Right lobe of liver (tissue), 6 donors: ENCODE measurements at regions not wholly inside any gene's neighbourhood (a gene's known extent, or its start where the extent isn't known, plus 50 kb on each side); places are given as distances from the start of the nearest gene placed in this dataset.
"Not testable (repeated sequence)": the region's sequence is repeated elsewhere in the genome, so short reads cannot be mapped to it uniquely, and the experiment has no call there.

Source experiments
- ATAC-seq, 4 donors: fragments of 200-7000 bp; cut with Tn5 transposase; one replicate each; pipeline ENCODE4 v1.9.1; 2020; ENCODE audit warnings: mild to moderate bottlenecking in 4 of 4, moderate library complexity in 4 of 4
- DNase-seq, 3 donors: peaks; one replicate each; pipeline ENCODE4 v3.0.0-alpha.2; 2020
- H3K27ac ChIP-seq, 3 donors: fragments of 200-600 bp; one replicate each; pipeline ENCODE4 v1.8.0; 2022
- H3K27me3 ChIP-seq, 2 donors: fragments of 200-600 bp; one replicate each; pipeline ENCODE4 v1.8.0; 2022
- H3K36me3 ChIP-seq, 4 donors: fragments of 200-600 bp; sonication (generic) in 1 of 4; one replicate each; pipeline versions ENCODE4 v1.5.1 to v1.8.0; 2017 to 2022; ENCODE audit warnings: control low read depth in 1 of 4
- H3K4me1 ChIP-seq, 4 donors: fragments of 200-600 bp; sonication (generic) in 1 of 4; one replicate each; pipeline versions ENCODE4 v1.5.1 to v1.8.0; 2017 to 2022; ENCODE audit warnings: control low read depth in 1 of 4
- H3K4me3 ChIP-seq, 3 donors: fragments of 200-600 bp; one replicate each; pipeline ENCODE4 v1.8.0; 2022
- H3K9me3 ChIP-seq, 4 donors: fragments of 200-600 bp; sonication (generic) in 1 of 4; one replicate each; pipeline versions ENCODE4 v1.5.1 to v1.8.0; 2017 to 2022; ENCODE audit warnings: control low read depth in 1 of 4
- POLR2A ChIP-seq: fragments of 450-650 bp; IDR thresholded peaks from one replicate; pipeline ENCODE4 v1.6.1; 2017; ENCODE audit warnings: antibody characterized with exemption, mild to moderate bottlenecking
- WGBS: methylation state at CpG from one replicate; pipeline ENCODE4 v1.1.6; 2018; ENCODE audit warnings: low coverage, low lambda C conversion rate; ENCODE audit not compliant: insufficient coverage; ENCODE audit errors: missing lambda C conversion rate; 5-methylcytosine and 5-hydroxymethylcytosine counted together
- intact Hi-C, 2 donors: fragments of 100-400 bp; cut with DNase I; formaldehyde crosslinking; loops; one replicate each; pipeline versions ENCODE4 v1.11.2 to v1.14.1; 2022
- TF ChIP-seq, protein P1 (sequence below), 4 donors: fragments of 200-600 bp in 3 of 4; fragments of 450-650 bp in 1 of 4; IDR thresholded peaks; one replicate each; pipeline versions ENCODE4 v1.5.1 to v1.8.0; 2016 to 2022; ENCODE audit warnings: antibody characterized with exemption in 4 of 4, mild to moderate bottlenecking in 2 of 4
- donor health status: DM: no; HTN: yes; CAD: no.
- donor health status: DM: no; HTN: no; CAD: no.
- donor health status: DM: no; HTN: no; CAD: no.
- donor health status: DM: no; HTN: yes; CAD: no.
- donor health status: DM: no; HTN: yes; CAD: no.

DNA sequence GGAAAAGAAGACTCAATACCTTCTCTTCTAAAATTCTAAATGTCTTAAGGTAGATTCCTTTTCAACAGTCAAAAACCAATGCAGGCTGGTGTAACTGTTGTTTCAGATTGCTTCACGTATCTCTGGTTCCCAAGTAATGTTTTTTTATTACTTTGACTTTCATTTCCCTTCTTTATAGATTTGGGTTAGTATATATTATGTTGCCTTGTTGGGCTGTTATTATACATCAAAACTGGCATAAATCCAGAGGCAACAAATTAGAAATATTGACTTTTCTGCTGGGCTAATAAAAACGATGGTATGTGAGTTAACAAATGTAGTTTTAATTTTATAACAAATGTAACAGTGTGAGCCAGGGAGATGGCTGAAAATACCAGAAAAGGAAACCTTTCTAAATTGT, 444.7 kb upstream of the TENM3 start:
- Histone ChIP-seq H3K4me1 (no peaks in the 10 kb centered on the region), H3K27ac (no peak overlapping the region), H3K9me3 (no peaks in the 10 kb centered on the region), H3K27me3 (no peaks in the 10 kb centered on the region), H3K36me3 (no peaks in the 10 kb centered on the region), H3K4me3 (no peak overlapping the region)
- ATAC-seq (no peak), DNase-seq (no peak)
- WGBS, result 55% methylated on average over 2 of the region's 2 CpGs
- intact Hi-C loops, result no loop called here
- TF ChIP-seq, protein P1, sequence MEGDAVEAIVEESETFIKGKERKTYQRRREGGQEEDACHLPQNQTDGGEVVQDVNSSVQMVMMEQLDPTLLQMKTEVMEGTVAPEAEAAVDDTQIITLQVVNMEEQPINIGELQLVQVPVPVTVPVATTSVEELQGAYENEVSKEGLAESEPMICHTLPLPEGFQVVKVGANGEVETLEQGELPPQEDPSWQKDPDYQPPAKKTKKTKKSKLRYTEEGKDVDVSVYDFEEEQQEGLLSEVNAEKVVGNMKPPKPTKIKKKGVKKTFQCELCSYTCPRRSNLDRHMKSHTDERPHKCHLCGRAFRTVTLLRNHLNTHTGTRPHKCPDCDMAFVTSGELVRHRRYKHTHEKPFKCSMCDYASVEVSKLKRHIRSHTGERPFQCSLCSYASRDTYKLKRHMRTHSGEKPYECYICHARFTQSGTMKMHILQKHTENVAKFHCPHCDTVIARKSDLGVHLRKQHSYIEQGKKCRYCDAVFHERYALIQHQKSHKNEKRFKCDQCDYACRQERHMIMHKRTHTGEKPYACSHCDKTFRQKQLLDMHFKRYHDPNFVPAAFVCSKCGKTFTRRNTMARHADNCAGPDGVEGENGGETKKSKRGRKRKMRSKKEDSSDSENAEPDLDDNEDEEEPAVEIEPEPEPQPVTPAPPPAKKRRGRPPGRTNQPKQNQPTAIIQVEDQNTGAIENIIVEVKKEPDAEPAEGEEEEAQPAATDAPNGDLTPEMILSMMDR (IDR thresholded peaks at IDR 0.05), result no peak
- TF ChIP-seq POLR2A, result no peak

DNA sequence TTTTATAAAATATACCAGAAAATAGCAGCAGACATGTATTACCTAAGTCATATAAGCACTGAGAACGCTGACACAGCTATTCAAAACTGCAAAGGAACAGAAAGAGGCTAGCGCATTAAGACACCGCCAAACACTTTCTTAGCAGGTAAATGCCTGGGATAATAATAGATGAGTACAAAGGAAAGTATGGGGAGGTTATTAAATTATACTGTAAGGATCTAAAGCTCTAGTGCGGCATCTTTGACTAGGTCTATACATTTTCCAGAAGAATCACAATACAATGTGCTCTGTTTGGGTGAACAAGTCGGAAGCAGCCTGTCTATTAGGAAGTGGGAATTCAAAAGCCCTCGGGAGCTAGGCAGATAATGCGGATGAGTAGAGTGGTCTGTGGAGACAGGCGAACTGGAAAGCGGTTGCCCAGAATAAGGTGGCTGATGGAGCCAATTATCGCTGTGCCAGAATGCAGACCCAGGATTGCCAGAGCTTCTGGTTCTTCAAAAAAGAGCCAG, 443.6 kb upstream of the TENM3 start:
- Histone ChIP-seq H3K4me3 (no peak overlapping the region), H3K4me1 (no peaks in the 10 kb centered on the region), H3K9me3 (no peaks in the 10 kb centered on the region), H3K27me3 (no peaks in the 10 kb centered on the region), H3K36me3 (no peaks in the 10 kb centered on the region), H3K27ac (no peak overlapping the region)
- no peak for DNase-seq
- ATAC-seq, result no peak
- TF ChIP-seq POLR2A, result no peak
- TF ChIP-seq, protein P1 (IDR thresholded peaks at IDR 0.05), result no peak
- intact Hi-C loops, result no loop called here
- WGBS, result 69% methylated on average over 7 of the region's 10 CpGs

DNA sequence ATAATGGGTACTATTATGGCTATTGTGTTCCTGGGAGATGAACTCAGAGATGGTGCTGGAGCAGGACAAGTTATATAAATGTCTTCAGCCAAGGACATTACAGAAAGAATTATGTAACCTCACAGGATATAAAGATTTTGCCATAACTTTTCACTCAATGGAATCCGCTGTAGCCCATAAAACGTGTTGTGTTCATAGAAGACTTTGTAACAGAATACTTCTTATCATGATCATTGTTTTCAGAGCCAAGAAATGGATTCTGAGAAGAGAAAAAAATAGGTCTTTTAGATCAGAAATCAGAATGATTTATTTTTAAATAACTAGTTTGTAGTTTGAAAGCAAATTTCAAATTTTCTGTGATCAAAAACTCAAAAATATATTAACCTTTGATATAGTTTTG, 441.0 kb upstream of the TENM3 start:
- TF ChIP-seq, protein P1 (IDR thresholded peaks at IDR 0.05), result no peak
- TF ChIP-seq POLR2A, result no peak

DNA sequence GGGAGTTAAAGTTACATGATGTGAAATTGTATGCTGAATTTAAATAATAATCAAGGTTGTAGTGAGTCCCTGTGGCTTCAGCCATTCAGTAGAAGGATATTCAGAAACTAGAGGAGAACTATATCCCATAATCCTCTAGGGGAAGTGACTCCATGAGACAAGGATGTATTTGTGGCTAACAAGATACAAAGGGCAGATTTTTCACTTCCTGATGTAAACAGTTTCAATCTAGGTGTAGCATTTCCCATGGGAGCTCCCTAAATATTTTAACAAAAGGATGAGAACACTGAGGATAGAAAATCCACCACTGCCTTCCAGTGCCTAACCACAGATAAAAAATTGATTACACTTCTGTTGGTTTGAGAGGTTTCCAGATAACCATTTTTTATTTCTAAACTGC, 435.4 kb upstream of the TENM3 start:
- no peak overlapping the region for H3K27ac ChIP-seq
- H3K4me3 ChIP-seq, result no peak overlapping the region
- TF ChIP-seq POLR2A, result no peak
- TF ChIP-seq, protein P1 (IDR thresholded peaks at IDR 0.05), result no peak
- H3K9me3 ChIP-seq, result no peaks in the 10 kb centered on the region
- H3K27me3 ChIP-seq, result no peaks in the 10 kb centered on the region
- DNase-seq, result no peak
- intact Hi-C loops, result no loop called here
- H3K4me1 ChIP-seq, result no peaks in the 10 kb centered on the region
- no peaks in the 10 kb centered on the region for H3K36me3 ChIP-seq
- ATAC-seq, result no peak

More for the DNA sequence above, 441.0 kb upstream of the TENM3 start:
- Histone ChIP-seq H3K4me1 (no peaks in the 10 kb centered on the region), H3K9me3 (no peaks in the 10 kb centered on the region), H3K27ac (no peak overlapping the region), H3K4me3 (no peak overlapping the region), H3K36me3 (no peaks in the 10 kb centered on the region), H3K27me3 (no peaks in the 10 kb centered on the region)
- intact Hi-C loops, result no loop called here
- ATAC-seq (no peak), DNase-seq (no peak)
- 55% methylated on average over 2 of the region's 2 CpGs for WGBS

DNA sequence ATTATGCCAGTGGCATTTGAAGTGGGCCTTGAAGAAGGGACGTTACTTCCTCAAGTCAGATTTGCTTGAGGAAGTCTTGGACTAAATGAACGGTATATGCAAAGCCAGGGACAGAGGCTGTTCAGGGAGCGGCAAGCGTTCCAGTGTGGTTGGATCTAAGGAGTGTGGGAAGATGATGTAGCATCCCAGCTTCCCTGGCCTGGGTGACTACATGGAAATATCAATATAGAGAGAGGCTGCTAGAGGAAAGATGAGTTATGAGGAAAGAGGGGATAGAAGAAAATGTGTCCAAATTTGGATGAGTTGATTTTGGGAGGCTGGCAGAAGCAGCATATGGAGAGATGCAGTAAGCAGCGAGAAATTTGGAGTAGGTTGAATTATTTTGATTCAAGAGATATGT, 432.5 kb upstream of the TENM3 start:
- no peaks in the 10 kb centered on the region for H3K27me3 ChIP-seq
- no peaks in the 10 kb centered on the region for H3K36me3 ChIP-seq
- H3K4me1 ChIP-seq, result no peaks in the 10 kb centered on the region
- TF ChIP-seq, protein P1 (IDR thresholded peaks at IDR 0.05), result no peak
- no peak for TF ChIP-seq POLR2A
- WGBS, result 47% methylated on average over 5 of the region's 5 CpGs
- no peak overlapping the region for H3K27ac ChIP-seq
- H3K4me3 ChIP-seq, result no peak overlapping the region
- intact Hi-C loops, result no loop called here
- no peaks in the 10 kb centered on the region for H3K9me3 ChIP-seq
- ATAC-seq, result no peak
- DNase-seq, result no peak

DNA sequence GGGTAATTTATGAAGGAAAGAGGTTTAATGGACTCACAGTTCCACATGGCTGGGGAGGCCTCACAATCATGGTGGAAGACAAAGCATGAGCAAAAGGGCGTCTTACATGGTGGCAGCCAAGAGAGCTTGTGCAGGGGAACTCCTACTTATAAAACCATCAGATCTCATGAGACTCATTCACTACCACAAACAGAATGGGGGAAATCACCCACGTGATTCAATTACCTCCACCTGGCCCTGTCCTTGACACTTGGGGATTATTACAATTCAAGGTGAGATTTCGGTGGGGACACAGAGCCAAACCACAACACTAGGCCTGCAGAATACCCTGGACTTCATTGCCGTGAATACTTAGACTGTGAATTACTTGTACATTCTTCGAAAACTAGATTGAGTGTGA, 431.7 kb upstream of the TENM3 start:
- H3K27me3 ChIP-seq, DNase-seq, H3K27ac ChIP-seq, H3K9me3 ChIP-seq, ATAC-seq, H3K36me3 ChIP-seq, intact Hi-C loops, H3K4me3 ChIP-seq, H3K4me1 ChIP-seq: not testable (repeated sequence)
- WGBS, result 67% methylated on average over 4 of the region's 5 CpGs
